CD8-positive, alpha-beta memory T cell (primary cell): ENCODE measurements at regions not wholly inside any gene's neighbourhood (a gene's known extent, or its start where the extent isn't known, plus 50 kb on each side); places are given as distances from the start of the nearest gene placed in this dataset.

Experiments used
- CTCF ChIA-PET: fragments of 350-600 bp; sonication (Branson Sonifier 250); formaldehyde crosslinking; loops from one replicate; lab custom pipeline; 2021; ENCODE audit warnings: antibody characterized with exemption; lab: Charles Lee
- POLR2A ChIA-PET: fragments of 350-600 bp; sonication (Branson Sonifier 250); formaldehyde crosslinking; loops from one replicate; lab custom pipeline; 2021; ENCODE audit warnings: antibody characterized with exemption; lab: Charles Lee
- DNase-seq, 5 donors: peaks; one replicate each; pipeline versions ENCODE4 v3.0.0 to v3.0.0-alpha.2; 2020 to 2022; ENCODE audit warnings: mixed read lengths in 1 of 5
- H3K27ac ChIP-seq: one replicate; pipeline ENCODE4 v1.7.0; 2013; ENCODE audit warnings: low read depth, mild to moderate bottlenecking, low read length, moderate library complexity
- H3K27me3 ChIP-seq: 2 replicates; pipeline ENCODE4 v1.7.0; 2013; ENCODE audit warnings: low read length, mild to moderate bottlenecking; ENCODE audit not compliant: insufficient read depth, poor library complexity, severe bottlenecking
- H3K36me3 ChIP-seq: 2 replicates; pipeline ENCODE4 v1.7.0; 2013; ENCODE audit warnings: mild to moderate bottlenecking, low read length, moderate library complexity; ENCODE audit not compliant: insufficient read depth
- H3K4me1 ChIP-seq: 2 replicates; pipeline ENCODE4 v1.7.0; 2013; ENCODE audit warnings: mild to moderate bottlenecking, low read length, moderate library complexity; ENCODE audit not compliant: insufficient read depth
- H3K4me3 ChIP-seq: 2 replicates; pipeline ENCODE4 v1.7.0; 2013; ENCODE audit warnings: mild to moderate bottlenecking, low read length
- H3K9me3 ChIP-seq: 2 replicates; pipeline ENCODE4 v1.7.0; 2013; ENCODE audit warnings: mild to moderate bottlenecking, low read length
- H3K27ac Mint-ChIP-seq, 8 donors: one replicate each; pipeline ENCODE4 v1.8.0; 2020 to 2021; ENCODE audit warnings: mixed read lengths in 8 of 8, mild to moderate bottlenecking in 6 of 8, inconsistent platforms in 3 of 8, moderate library complexity in 3 of 8
- H3K27me3 Mint-ChIP-seq, 2 donors: one replicate each; pipeline ENCODE4 v1.8.0; 2020 to 2021; ENCODE audit warnings: mixed read lengths in 2 of 2, mild to moderate bottlenecking in 1 of 2, moderate library complexity in 1 of 2
- H3K36me3 Mint-ChIP-seq, 3 donors: one replicate each; pipeline ENCODE4 v1.8.0; 2020 to 2021; ENCODE audit warnings: mixed read lengths in 3 of 3, inconsistent platforms in 1 of 3, mild to moderate bottlenecking in 1 of 3
- H3K4me1 Mint-ChIP-seq, 3 donors: one replicate each; pipeline ENCODE4 v1.8.0; 2020 to 2021; ENCODE audit warnings: mixed read lengths in 3 of 3, inconsistent platforms in 1 of 3, mild to moderate bottlenecking in 1 of 3
- H3K4me3 Mint-ChIP-seq, 7 donors: one replicate each; pipeline ENCODE4 v1.8.0; 2020 to 2021; ENCODE audit warnings: mixed read lengths in 7 of 7, mild to moderate bottlenecking in 6 of 7, moderate library complexity in 4 of 7, inconsistent platforms in 2 of 7
- H3K9me3 Mint-ChIP-seq, 5 donors: one replicate each; pipeline ENCODE4 v1.8.0; 2020 to 2022; ENCODE audit warnings: mixed read lengths in 5 of 5, mild to moderate bottlenecking in 3 of 5, moderate library complexity in 2 of 5, inconsistent platforms in 1 of 5

DNA sequence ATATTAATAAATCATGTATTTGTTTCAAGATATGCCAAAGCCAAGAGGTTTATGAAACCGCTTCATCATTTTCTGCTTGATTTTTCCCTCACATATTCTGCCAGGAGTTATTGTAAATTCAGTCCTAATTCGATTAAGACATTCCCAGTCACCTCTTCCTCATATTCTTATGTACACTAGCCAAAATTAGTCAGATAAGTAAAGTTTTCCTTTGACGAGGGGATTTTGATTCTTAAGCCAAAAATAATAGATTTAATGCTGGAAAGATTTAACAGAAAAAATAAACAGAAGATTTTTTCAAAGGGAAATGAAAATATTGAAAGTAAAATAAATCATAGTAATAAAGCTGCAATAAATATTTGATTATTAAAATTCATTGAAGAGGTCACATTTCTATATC, 51.0 kb upstream of the VEGFC start:
- peaks cover 0 to 11% (median 2%) of the 10 kb centered on the region in 5 donors for H3K9me3 Mint-ChIP-seq
- CTCF ChIA-PET, result no interaction called here

DNA sequence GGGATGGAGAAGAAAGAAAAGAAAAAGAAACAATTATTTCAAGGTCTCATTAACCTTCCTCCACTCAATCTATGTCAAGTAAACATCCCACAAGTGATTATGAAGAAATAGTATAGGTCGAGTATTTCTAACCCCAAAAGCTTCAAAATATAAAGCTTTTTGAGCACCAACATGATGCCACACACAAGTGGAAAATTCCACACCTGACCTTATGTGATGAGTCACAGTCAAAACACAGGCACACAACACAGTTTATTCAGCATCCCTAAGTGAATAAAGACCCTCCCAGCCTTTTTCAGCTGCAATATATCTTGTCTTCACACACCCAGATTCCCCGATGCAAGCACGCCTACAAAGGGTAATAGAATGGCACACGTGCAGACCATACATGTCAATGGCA, 51.7 kb upstream of the VEGFC start:
- Histone ChIP-seq H3K36me3 (no peaks in the 10 kb centered on the region), H3K27me3 (no peaks in the 10 kb centered on the region), H3K4me3 (no peak overlapping the region), H3K9me3 (no peaks in the 10 kb centered on the region), H3K4me1 (no peaks in the 10 kb centered on the region), H3K27ac (no peak overlapping the region)
- Mint-ChIP-seq H3K36me3 (no peaks in the 10 kb centered on the region), H3K4me3 (no peak overlapping the region), H3K4me1 (no peaks in the 10 kb centered on the region), H3K27ac (no peak overlapping the region), H3K9me3 (peaks cover 0 to 11% (median 0%) of the 10 kb centered on the region in 5 donors), H3K27me3 (peaks cover 0 to 4% of the 10 kb centered on the region in 2 donors)
- DNase-seq, result no peak
- POLR2A ChIA-PET, result no interaction called here
- CTCF ChIA-PET, result no interaction called here

More for the DNA sequence above, 51.0 kb upstream of the VEGFC start:
- Mint-ChIP-seq H3K4me3 (no peak overlapping the region), H3K27ac (no peak overlapping the region), H3K27me3 (peaks cover 0 to 4% of the 10 kb centered on the region in 2 donors), H3K4me1 (no peaks in the 10 kb centered on the region), H3K36me3 (no peaks in the 10 kb centered on the region)
- no peaks in the 10 kb centered on the region for H3K27me3 ChIP-seq
- no peaks in the 10 kb centered on the region for H3K4me1 ChIP-seq
- H3K9me3 ChIP-seq, result no peaks in the 10 kb centered on the region
- no peak for DNase-seq
- POLR2A ChIA-PET, result no interaction called here
- H3K36me3 ChIP-seq, result no peaks in the 10 kb centered on the region
- H3K27ac ChIP-seq, result no peak overlapping the region
- no peak overlapping the region for H3K4me3 ChIP-seq

DNA sequence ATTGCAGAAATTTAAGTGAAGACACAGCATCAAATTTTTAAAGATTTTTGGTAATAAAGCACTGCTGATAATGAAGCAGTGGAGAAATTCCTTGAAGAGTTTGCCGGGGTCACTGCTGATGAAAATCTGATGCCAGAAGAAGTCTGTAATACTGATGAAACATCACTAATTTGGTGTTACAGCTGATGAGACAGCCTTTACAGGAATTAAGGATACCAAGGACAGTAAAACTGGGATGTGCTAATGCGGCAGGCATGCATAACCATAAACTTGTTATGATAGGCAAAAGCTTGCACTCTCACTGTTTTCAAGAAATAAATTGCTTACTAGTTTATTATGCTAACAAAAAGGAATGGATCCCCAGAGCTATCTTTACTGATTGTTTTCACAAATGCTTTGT, 52.9 kb upstream of the VEGFC start:
- H3K4me3 Mint-ChIP-seq, result no peak overlapping the region
- DNase-seq, result no peak
- no peaks in the 10 kb centered on the region for H3K27me3 ChIP-seq
- H3K27me3 Mint-ChIP-seq, result peaks cover 0 to 4% of the 10 kb centered on the region in 2 donors
- ChIA-PET CTCF (no interaction called here), POLR2A (no interaction called here)
- H3K4me1 ChIP-seq, result no peaks in the 10 kb centered on the region
- H3K36me3 Mint-ChIP-seq, result no peaks in the 10 kb centered on the region
- peaks cover 0 to 11% (median 0%) of the 10 kb centered on the region in 5 donors for H3K9me3 Mint-ChIP-seq
- no peak overlapping the region for H3K4me3 ChIP-seq
- no peaks in the 10 kb centered on the region for H3K9me3 ChIP-seq
- H3K27ac Mint-ChIP-seq, result no peak overlapping the region
- H3K36me3 ChIP-seq, result no peaks in the 10 kb centered on the region
- H3K27ac ChIP-seq, result no peak overlapping the region
- no peaks in the 10 kb centered on the region for H3K4me1 Mint-ChIP-seq

DNA sequence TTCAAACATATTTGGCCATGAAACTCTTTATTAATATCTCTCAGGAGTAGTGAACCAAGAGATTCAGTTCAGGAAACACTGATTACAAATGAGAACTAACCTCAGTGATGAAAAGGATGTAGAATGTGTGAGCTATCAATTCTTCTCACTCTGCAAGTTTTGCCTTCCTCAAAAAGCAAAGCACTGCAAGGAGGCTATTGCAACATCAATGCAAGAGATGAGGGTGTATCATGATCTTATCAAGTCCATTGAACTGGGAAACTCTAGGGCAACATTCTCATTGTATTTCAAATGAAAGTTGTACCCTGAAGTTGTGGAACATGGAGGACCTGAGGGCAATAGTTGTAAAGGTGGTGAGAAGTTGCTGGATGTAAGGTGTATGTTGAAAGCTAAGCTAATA, 56.4 kb upstream of the VEGFC start:
- H3K27me3 ChIP-seq, result no peaks in the 10 kb centered on the region
- H3K4me1 ChIP-seq, result no peaks in the 10 kb centered on the region
- H3K27me3 Mint-ChIP-seq, result peaks cover 0 to 3% of the 10 kb centered on the region in 2 donors
- H3K9me3 Mint-ChIP-seq, result peaks cover 0 to 24% (median 3%) of the 10 kb centered on the region in 5 donors
- H3K36me3 ChIP-seq, result no peaks in the 10 kb centered on the region
- no peak overlapping the region for H3K4me3 ChIP-seq
- POLR2A ChIA-PET, result no interaction called here
- no peaks in the 10 kb centered on the region for H3K9me3 ChIP-seq
- no peaks in the 10 kb centered on the region for H3K36me3 Mint-ChIP-seq
- H3K4me1 Mint-ChIP-seq, result no peaks in the 10 kb centered on the region
- no peak overlapping the region for H3K4me3 Mint-ChIP-seq
- no peak for DNase-seq
- H3K27ac ChIP-seq, result no peak overlapping the region
- no peak overlapping the region for H3K27ac Mint-ChIP-seq
- CTCF ChIA-PET, result no interaction called here

DNA sequence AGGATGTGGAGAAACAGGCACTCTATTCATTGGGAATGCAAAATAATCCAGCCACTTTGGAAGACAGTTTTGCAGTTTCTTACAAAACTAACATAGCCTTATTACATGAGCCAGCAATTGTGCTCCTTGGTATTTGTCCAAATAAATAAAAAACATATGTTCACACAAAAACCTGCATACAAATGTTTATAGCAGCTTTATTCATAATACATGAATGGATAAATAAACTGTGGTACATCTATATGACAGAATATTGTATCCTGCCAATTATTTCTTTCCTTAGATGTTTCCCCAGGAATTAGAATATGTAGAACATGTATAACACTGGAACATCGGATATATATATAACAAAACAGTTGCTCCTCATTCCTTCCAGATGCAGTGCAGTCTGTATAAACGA, 57.7 kb upstream of the VEGFC start:
- Histone ChIP-seq H3K4me3 (no peak overlapping the region), H3K36me3 (no peaks in the 10 kb centered on the region), H3K27ac (no peak overlapping the region), H3K4me1 (no peaks in the 10 kb centered on the region), H3K9me3 (no peaks in the 10 kb centered on the region), H3K27me3 (no peaks in the 10 kb centered on the region)
- Mint-ChIP-seq H3K36me3 (no peaks in the 10 kb centered on the region), H3K27ac (no peak overlapping the region), H3K9me3 (peaks cover 0 to 23% (median 3%) of the 10 kb centered on the region in 5 donors), H3K4me3 (no peak overlapping the region), H3K27me3 (peaks cover 0 to 3% of the 10 kb centered on the region in 2 donors), H3K4me1 (no peaks in the 10 kb centered on the region)
- DNase-seq, result no peak
- CTCF ChIA-PET, result no interaction called here
- POLR2A ChIA-PET, result no interaction called here

DNA sequence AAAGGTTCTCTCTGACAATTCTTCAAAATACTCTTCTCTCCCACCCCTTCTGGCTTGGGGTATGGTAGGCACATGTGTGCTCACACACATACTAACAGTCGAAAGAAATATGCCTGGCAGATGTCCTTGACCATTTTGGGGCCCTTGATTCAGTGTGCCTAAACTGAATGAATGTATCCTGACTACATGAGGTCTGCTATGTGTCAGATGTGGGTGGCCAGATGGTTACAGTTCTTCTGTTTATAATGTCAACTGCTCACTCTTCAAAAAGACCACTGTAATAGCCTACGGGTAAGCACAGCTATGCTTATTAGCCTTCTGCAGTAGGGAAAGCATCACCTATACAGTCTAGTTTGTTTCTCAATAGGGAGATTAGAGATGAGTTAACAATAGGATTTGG, 63.7 kb upstream of the VEGFC start:
- CTCF ChIA-PET, result no interaction called here
- H3K27ac Mint-ChIP-seq, result no peak overlapping the region

DNA sequence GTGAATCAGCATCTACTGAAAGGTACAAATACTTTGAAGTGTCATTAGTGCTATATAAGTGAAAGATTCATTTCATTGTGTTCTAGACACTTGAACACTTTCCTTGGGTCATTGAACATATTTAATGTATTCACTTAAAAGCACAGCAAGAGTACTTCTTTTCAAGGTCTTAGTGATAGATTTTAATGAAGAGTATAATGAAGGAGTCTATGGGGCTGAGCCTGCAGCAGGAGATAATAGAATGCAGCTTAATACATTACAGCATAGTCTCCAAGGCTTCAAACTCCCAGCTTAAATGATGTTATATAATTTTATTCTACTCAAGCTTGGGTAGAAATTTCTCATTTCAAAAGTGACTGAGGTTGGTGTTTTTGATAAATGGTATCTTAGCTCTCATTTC, 66.1 kb upstream of the VEGFC start:
- H3K36me3 ChIP-seq, result no peaks in the 10 kb centered on the region
- H3K4me1 ChIP-seq, result no peaks in the 10 kb centered on the region
- no peaks in the 10 kb centered on the region for H3K27me3 ChIP-seq
- no peak overlapping the region for H3K27ac Mint-ChIP-seq
- ChIA-PET CTCF (no interaction called here), POLR2A (no interaction called here)
- no peak overlapping the region for H3K4me3 Mint-ChIP-seq
- H3K27ac ChIP-seq, result no peak overlapping the region
- no peaks in the 10 kb centered on the region for H3K36me3 Mint-ChIP-seq
- H3K9me3 Mint-ChIP-seq, result peaks cover 0 to 17% (median 2%) of the 10 kb centered on the region in 5 donors
- H3K4me1 Mint-ChIP-seq, result no peaks in the 10 kb centered on the region
- H3K27me3 Mint-ChIP-seq, result no peaks in the 10 kb centered on the region
- DNase-seq, result no peak
- H3K4me3 ChIP-seq, result no peak overlapping the region
- no peaks in the 10 kb centered on the region for H3K9me3 ChIP-seq

More for the DNA sequence above, 63.7 kb upstream of the VEGFC start:
- Histone ChIP-seq H3K27me3 (no peaks in the 10 kb centered on the region), H3K27ac (no peak overlapping the region), H3K9me3 (no peaks in the 10 kb centered on the region), H3K4me1 (no peaks in the 10 kb centered on the region), H3K4me3 (no peak overlapping the region), H3K36me3 (no peaks in the 10 kb centered on the region)
- no peaks in the 10 kb centered on the region for H3K36me3 Mint-ChIP-seq
- no peak for DNase-seq
- H3K27me3 Mint-ChIP-seq, result no peaks in the 10 kb centered on the region
- peaks cover 0 to 16% (median 3%) of the 10 kb centered on the region in 5 donors for H3K9me3 Mint-ChIP-seq
- H3K4me1 Mint-ChIP-seq, result no peaks in the 10 kb centered on the region
- H3K4me3 Mint-ChIP-seq, result no peak overlapping the region
- POLR2A ChIA-PET, result no interaction called here

DNA sequence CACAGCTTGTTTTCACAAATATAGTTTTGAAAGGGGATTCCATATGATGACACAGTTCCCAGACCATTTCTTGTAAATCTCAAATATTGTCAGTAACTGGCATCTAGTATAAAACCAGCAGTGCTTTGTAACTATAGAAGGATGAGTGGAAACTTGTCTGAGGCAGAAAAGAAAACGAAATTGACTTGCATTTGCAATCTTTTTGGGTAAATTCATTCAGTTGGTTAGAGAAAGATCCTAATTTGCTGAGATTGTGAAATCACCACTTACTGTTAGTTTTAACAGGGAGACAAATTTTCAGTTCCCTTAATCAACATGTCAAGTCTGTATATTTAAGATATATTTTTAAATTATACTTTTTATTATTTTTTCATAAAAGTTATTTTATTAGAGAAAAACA, 71.5 kb upstream of the VEGFC start:
- Mint-ChIP-seq H3K4me1 (no peaks in the 10 kb centered on the region), H3K4me3 (no peak overlapping the region), H3K27ac (no peak overlapping the region), H3K9me3 (peaks cover 0 to 22% (median 2%) of the 10 kb centered on the region in 5 donors), H3K27me3 (no peaks in the 10 kb centered on the region), H3K36me3 (no peaks in the 10 kb centered on the region)
- H3K27me3 ChIP-seq, result no peaks in the 10 kb centered on the region
- H3K4me1 ChIP-seq, result no peaks in the 10 kb centered on the region
- no peak overlapping the region for H3K4me3 ChIP-seq
- POLR2A ChIA-PET, result no interaction called here
- no peak for DNase-seq
- H3K9me3 ChIP-seq, result no peaks in the 10 kb centered on the region
- no peaks in the 10 kb centered on the region for H3K36me3 ChIP-seq
- H3K27ac ChIP-seq, result no peak overlapping the region
- CTCF ChIA-PET, result no interaction called here

DNA sequence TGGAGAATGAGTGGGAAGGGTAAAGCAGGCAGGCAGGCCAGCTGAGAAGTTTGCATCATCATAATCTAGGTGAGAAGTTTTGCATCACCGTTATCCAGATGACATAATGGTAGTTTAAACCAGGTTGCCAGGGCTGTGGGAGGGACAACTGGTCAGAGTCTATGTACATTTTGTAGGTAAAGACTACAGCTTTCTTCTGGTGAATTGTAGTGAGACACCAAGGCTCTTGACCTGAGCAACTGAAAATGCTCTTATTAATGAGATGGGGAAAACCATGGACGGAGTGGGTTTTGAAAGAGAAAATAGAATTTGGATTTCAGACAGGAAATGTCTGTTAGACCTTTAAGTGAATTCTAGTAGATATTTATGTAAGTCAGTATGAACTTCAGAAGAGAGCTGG, 76.0 kb upstream of the VEGFC start:
- H3K4me1 ChIP-seq, result no peaks in the 10 kb centered on the region
- Mint-ChIP-seq H3K4me1 (no peaks in the 10 kb centered on the region), H3K27ac (no peak overlapping the region), H3K27me3 (no peaks in the 10 kb centered on the region), H3K36me3 (no peaks in the 10 kb centered on the region), H3K4me3 (no peak overlapping the region), H3K9me3 (peaks cover 0 to 15% (median 6%) of the 10 kb centered on the region in 5 donors)
- no peak overlapping the region for H3K27ac ChIP-seq
- H3K36me3 ChIP-seq, result no peaks in the 10 kb centered on the region
- DNase-seq, result no peak
- no peaks in the 10 kb centered on the region for H3K9me3 ChIP-seq
- POLR2A ChIA-PET, result no interaction called here
- no peaks in the 10 kb centered on the region for H3K27me3 ChIP-seq
- CTCF ChIA-PET, result no interaction called here
- H3K4me3 ChIP-seq, result no peak overlapping the region
